ENCODE measurements at regions not wholly inside any gene's neighbourhood (a gene's known extent, or its start where the extent isn't known, plus 50 kb on each side); places are given as distances from the start of the nearest gene placed in this dataset.

DNA sequence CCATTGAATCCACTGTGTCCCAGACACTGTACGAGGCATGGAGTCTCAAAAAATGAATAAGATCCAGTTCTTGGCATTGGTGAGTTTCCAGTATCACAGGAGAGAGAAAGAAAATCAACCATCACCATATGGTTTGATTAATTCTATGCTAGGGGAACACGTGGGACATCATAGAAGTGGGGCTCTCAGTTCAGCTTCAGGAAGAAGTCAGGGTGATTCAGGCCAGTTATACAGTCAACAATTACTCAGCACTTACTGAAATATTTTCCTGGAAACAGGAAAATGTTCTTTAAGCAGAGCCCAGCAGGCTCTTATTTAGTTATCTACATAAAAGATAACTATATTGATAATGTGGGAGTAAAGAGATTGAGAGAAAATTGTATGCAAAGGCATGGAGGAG, 407.2 kb downstream of the NOVA1 start:
- TF ChIP-seq, protein P1, sequence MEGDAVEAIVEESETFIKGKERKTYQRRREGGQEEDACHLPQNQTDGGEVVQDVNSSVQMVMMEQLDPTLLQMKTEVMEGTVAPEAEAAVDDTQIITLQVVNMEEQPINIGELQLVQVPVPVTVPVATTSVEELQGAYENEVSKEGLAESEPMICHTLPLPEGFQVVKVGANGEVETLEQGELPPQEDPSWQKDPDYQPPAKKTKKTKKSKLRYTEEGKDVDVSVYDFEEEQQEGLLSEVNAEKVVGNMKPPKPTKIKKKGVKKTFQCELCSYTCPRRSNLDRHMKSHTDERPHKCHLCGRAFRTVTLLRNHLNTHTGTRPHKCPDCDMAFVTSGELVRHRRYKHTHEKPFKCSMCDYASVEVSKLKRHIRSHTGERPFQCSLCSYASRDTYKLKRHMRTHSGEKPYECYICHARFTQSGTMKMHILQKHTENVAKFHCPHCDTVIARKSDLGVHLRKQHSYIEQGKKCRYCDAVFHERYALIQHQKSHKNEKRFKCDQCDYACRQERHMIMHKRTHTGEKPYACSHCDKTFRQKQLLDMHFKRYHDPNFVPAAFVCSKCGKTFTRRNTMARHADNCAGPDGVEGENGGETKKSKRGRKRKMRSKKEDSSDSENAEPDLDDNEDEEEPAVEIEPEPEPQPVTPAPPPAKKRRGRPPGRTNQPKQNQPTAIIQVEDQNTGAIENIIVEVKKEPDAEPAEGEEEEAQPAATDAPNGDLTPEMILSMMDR (conservative IDR thresholded peaks at IDR 0.05; ENCODE audit: low read depth, low read length) = no peak
- TF ChIP-seq EZH2 (IDR thresholded peaks at IDR 0.05; ENCODE audit: borderline replicate concordance, low read depth, low read length, poor library complexity, severe bottlenecking) = no peak

Measured in A673 (cell line).